Neuron (in vitro differentiated cells): ENCODE measurements at regions not wholly inside any gene's neighbourhood (a gene's known extent, or its start where the extent isn't known, plus 50 kb on each side); places are given as distances from the start of the nearest gene placed in this dataset.

Source experiments
- H2AFZ ChIP-seq: one replicate; pipeline ENCODE4 v1.6.1; 2013; ENCODE audit warnings: low read depth, mild to moderate bottlenecking, inconsistent platforms, low read length, moderate library complexity
- H3K27me3 ChIP-seq: one replicate; pipeline ENCODE4 v1.6.1; 2013; ENCODE audit warnings: low read length; ENCODE audit not compliant: insufficient read depth
- H3K36me3 ChIP-seq: one replicate; pipeline ENCODE4 v1.6.1; 2013; ENCODE audit warnings: low read length; ENCODE audit not compliant: insufficient read depth
- H3K4me1 ChIP-seq: one replicate; pipeline ENCODE4 v1.6.1; 2013; ENCODE audit warnings: low read length; ENCODE audit not compliant: insufficient read depth
- H3K4me3 ChIP-seq: 2 replicates; pipeline ENCODE4 v1.5.1; 2013; ENCODE audit warnings: mild to moderate bottlenecking, low read length, moderate library complexity
- H3K9me3 ChIP-seq: one replicate; pipeline ENCODE4 v1.6.1; 2013; ENCODE audit warnings: low read length

- no peaks in the 10 kb centered on the region for H3K9me3 ChIP-seq
- H3K27me3 ChIP-seq: no peaks in the 10 kb centered on the region
- H3K36me3 ChIP-seq: no peaks in the 10 kb centered on the region
- no peak overlapping the region for H3K4me3 ChIP-seq
- H2AFZ ChIP-seq: no peak overlapping the region
- H3K4me1 ChIP-seq: no peaks in the 10 kb centered on the region
These were observed 222.3 kb upstream of the ANKRD55 start for GRCh38 chr5:56455417-56455816.

- H3K4me1 ChIP-seq: no peaks in the 10 kb centered on the region
- no peak overlapping the region for H2AFZ ChIP-seq
- H3K27me3 ChIP-seq: no peaks in the 10 kb centered on the region
- no peak overlapping the region for H3K4me3 ChIP-seq
- no peaks in the 10 kb centered on the region for H3K36me3 ChIP-seq
- no peaks in the 10 kb centered on the region for H3K9me3 ChIP-seq
These were observed 221.2 kb upstream of the ANKRD55 start for GRCh38 chr5:56454219-56454862.

GRCh38 chr5:56451742-56452141, 218.6 kb upstream of the ANKRD55 start:
- no peaks in the 10 kb centered on the region for H3K4me1 ChIP-seq
- no peaks in the 10 kb centered on the region for H3K36me3 ChIP-seq
- H3K4me3 ChIP-seq: no peak overlapping the region
- no peaks in the 10 kb centered on the region for H3K27me3 ChIP-seq
- no peaks in the 10 kb centered on the region for H3K9me3 ChIP-seq
- H2AFZ ChIP-seq: no peak overlapping the region

GRCh38 chr5:56450766-56451165, 217.6 kb upstream of the ANKRD55 start:
- H3K9me3 ChIP-seq: no peaks in the 10 kb centered on the region
- H3K27me3 ChIP-seq: no peaks in the 10 kb centered on the region
- no peaks in the 10 kb centered on the region for H3K4me1 ChIP-seq
- H3K36me3 ChIP-seq: no peaks in the 10 kb centered on the region
- no peak overlapping the region for H2AFZ ChIP-seq
- no peak overlapping the region for H3K4me3 ChIP-seq

- Histone ChIP-seq H3K4me3 (no peak overlapping the region), H3K27me3 (no peaks in the 10 kb centered on the region), H3K9me3 (no peaks in the 10 kb centered on the region), H3K4me1 (no peaks in the 10 kb centered on the region), H2AFZ (no peak overlapping the region), H3K36me3 (no peaks in the 10 kb centered on the region)
These were observed 216.0 kb upstream of the ANKRD55 start for GRCh38 chr5:56449071-56449640.

GRCh38 chr5:56447656-56448055, 214.5 kb upstream of the ANKRD55 start:
- H3K4me1 ChIP-seq: no peaks in the 10 kb centered on the region
- H3K27me3 ChIP-seq: no peaks in the 10 kb centered on the region
- H3K36me3 ChIP-seq: no peaks in the 10 kb centered on the region
- H3K9me3 ChIP-seq: no peaks in the 10 kb centered on the region
- H2AFZ ChIP-seq: no peak overlapping the region
- no peak overlapping the region for H3K4me3 ChIP-seq

GRCh38 chr5:56447232-56447631, 214.1 kb upstream of the ANKRD55 start:
- Histone ChIP-seq H2AFZ (no peak overlapping the region), H3K4me3 (no peak overlapping the region), H3K36me3 (no peaks in the 10 kb centered on the region), H3K27me3 (no peaks in the 10 kb centered on the region), H3K4me1 (no peaks in the 10 kb centered on the region), H3K9me3 (no peaks in the 10 kb centered on the region)

- Histone ChIP-seq H3K9me3 (no peaks in the 10 kb centered on the region), H2AFZ (no peak overlapping the region), H3K27me3 (no peaks in the 10 kb centered on the region), H3K36me3 (no peaks in the 10 kb centered on the region), H3K4me1 (no peaks in the 10 kb centered on the region), H3K4me3 (no peak overlapping the region)
These were observed 213.6 kb upstream of the ANKRD55 start for GRCh38 chr5:56446728-56447127.

GRCh38 chr5:56443826-56444225, 210.7 kb upstream of the ANKRD55 start:
- Histone ChIP-seq H3K9me3 (no peaks in the 10 kb centered on the region), H2AFZ (no peak overlapping the region)

GRCh38 chr5:56440871-56441740, 208.0 kb upstream of the ANKRD55 start:
- Histone ChIP-seq H2AFZ (no peak overlapping the region), H3K4me1 (no peaks in the 10 kb centered on the region), H3K4me3 (no peak overlapping the region), H3K27me3 (no peaks in the 10 kb centered on the region), H3K36me3 (no peaks in the 10 kb centered on the region), H3K9me3 (no peaks in the 10 kb centered on the region)

More at GRCh38 chr5:56443826-56444225, 210.7 kb upstream of the ANKRD55 start:
- H3K4me3 ChIP-seq: no peak overlapping the region
- no peaks in the 10 kb centered on the region for H3K4me1 ChIP-seq
- H3K36me3 ChIP-seq: no peaks in the 10 kb centered on the region
- no peaks in the 10 kb centered on the region for H3K27me3 ChIP-seq

- H3K4me1 ChIP-seq: no peaks in the 10 kb centered on the region
- no peaks in the 10 kb centered on the region for H3K36me3 ChIP-seq
- no peak overlapping the region for H2AFZ ChIP-seq
- H3K4me3 ChIP-seq: no peak overlapping the region
- no peaks in the 10 kb centered on the region for H3K27me3 ChIP-seq
- H3K9me3 ChIP-seq: no peaks in the 10 kb centered on the region
These were observed 201.9 kb upstream of the ANKRD55 start for GRCh38 chr5:56434986-56435385.

- Histone ChIP-seq H2AFZ (no peak overlapping the region), H3K36me3 (no peaks in the 10 kb centered on the region), H3K9me3 (no peaks in the 10 kb centered on the region), H3K4me3 (no peak overlapping the region), H3K4me1 (no peaks in the 10 kb centered on the region), H3K27me3 (no peaks in the 10 kb centered on the region)
These were observed 200.0 kb upstream of the ANKRD55 start for GRCh38 chr5:56433039-56433617.

GRCh38 chr5:56432321-56432720, 199.2 kb upstream of the ANKRD55 start:
- no peak overlapping the region for H3K4me3 ChIP-seq
- no peak overlapping the region for H2AFZ ChIP-seq
- no peaks in the 10 kb centered on the region for H3K4me1 ChIP-seq
- H3K9me3 ChIP-seq: no peaks in the 10 kb centered on the region
- H3K36me3 ChIP-seq: no peaks in the 10 kb centered on the region
- no peaks in the 10 kb centered on the region for H3K27me3 ChIP-seq
